ENCODE measurements at regions not wholly inside any gene's neighbourhood (a gene's known extent, or its start where the extent isn't known, plus 50 kb on each side); places are given as distances from the start of the nearest gene placed in this dataset.
A peak's percentile ranks its signal among the peaks of the same experiment; 100 is the strongest.

- no peak for DNase-seq (ENCODE audit: low spot score)
Measured at GRCh38 chr18:47469576-47469975, 218.1 kb upstream of the SKOR2 start.

GRCh38 chr18:47461977-47462376 lies 210.5 kb upstream of the SKOR2 start:
- DNase-seq (ENCODE audit: low spot score) = no peak

- no peak for DNase-seq (ENCODE audit: low spot score)
Measured at GRCh38 chr18:47461406-47461948, 210.0 kb upstream of the SKOR2 start.

GRCh38 chr18:47458483-47458882 lies 207.0 kb upstream of the SKOR2 start:
- no peak for DNase-seq (ENCODE audit: low spot score)

GRCh38 chr18:47457614-47458013 lies 206.2 kb upstream of the SKOR2 start:
- DNase-seq (ENCODE audit: low spot score) = no peak

GRCh38 chr18:47453038-47453437 lies 201.6 kb upstream of the SKOR2 start:
- DNase-seq (ENCODE audit: low spot score) = no peak

GRCh38 chr18:47448956-47449355 lies 197.5 kb upstream of the SKOR2 start:
- no peak for DNase-seq (ENCODE audit: low spot score)

- DNase-seq (ENCODE audit: low spot score) = no peak
Measured at GRCh38 chr18:47441914-47442313, 190.5 kb upstream of the SKOR2 start.

- no peak for DNase-seq (ENCODE audit: low spot score)
Measured at GRCh38 chr18:47438001-47438400, 186.5 kb upstream of the SKOR2 start.

GRCh38 chr18:47436871-47437270 lies 185.4 kb upstream of the SKOR2 start:
- no peak for DNase-seq (ENCODE audit: low spot score)

- no peak for DNase-seq (ENCODE audit: low spot score)
Measured at GRCh38 chr18:47434214-47434746, 182.8 kb upstream of the SKOR2 start.

- no peak for DNase-seq (ENCODE audit: low spot score)
Measured at GRCh38 chr18:47427923-47428637, 176.6 kb upstream of the SKOR2 start.

- DNase-seq (ENCODE audit: low spot score) = no peak
Measured at GRCh38 chr18:47427072-47427471, 175.6 kb upstream of the SKOR2 start.

GRCh38 chr18:47425365-47425764 lies 173.9 kb upstream of the SKOR2 start:
- no peak for DNase-seq (ENCODE audit: low spot score)

- DNase-seq (ENCODE audit: low spot score) = peak; percentile 20
Measured at GRCh38 chr18:47422524-47422923, 171.1 kb upstream of the SKOR2 start.

- DNase-seq (ENCODE audit: low spot score) = no peak
Measured at GRCh38 chr18:47420130-47420529, 168.7 kb upstream of the SKOR2 start.

GRCh38 chr18:47418746-47419145 lies 167.3 kb upstream of the SKOR2 start:
- DNase-seq (ENCODE audit: low spot score) = no peak

GRCh38 chr18:47417807-47418206 lies 166.3 kb upstream of the SKOR2 start:
- DNase-seq (ENCODE audit: low spot score) = no peak

- no peak for DNase-seq (ENCODE audit: low spot score)
Measured at GRCh38 chr18:47415881-47416280, 164.4 kb upstream of the SKOR2 start.

GRCh38 chr18:47413327-47413726 lies 161.9 kb upstream of the SKOR2 start:
- DNase-seq (ENCODE audit: low spot score) = no peak

- no peak for DNase-seq (ENCODE audit: low spot score)
Measured at GRCh38 chr18:47412924-47413323, 161.5 kb upstream of the SKOR2 start.

- DNase-seq (ENCODE audit: low spot score) = no peak
Measured at GRCh38 chr18:47411159-47411558, 159.7 kb upstream of the SKOR2 start.

GRCh38 chr18:47410139-47410538 lies 158.7 kb upstream of the SKOR2 start:
- DNase-seq (ENCODE audit: low spot score) = no peak

GRCh38 chr18:47409519-47409918 lies 158.1 kb upstream of the SKOR2 start:
- DNase-seq (ENCODE audit: low spot score) = no peak
